Activated CD4-positive, alpha-beta T cell treated with anti-CD3 and anti-CD28 coated beads, Interleukin-2, amount 50 U/mL, for 1 hour (primary cell): ENCODE measurements at regions not wholly inside any gene's neighbourhood (a gene's known extent, or its start where the extent isn't known, plus 50 kb on each side); places are given as distances from the start of the nearest gene placed in this dataset.

Experiments
- DNase-seq: peaks from one replicate; pipeline ENCODE4 v3.0.0-alpha.2; 2020

DNA sequence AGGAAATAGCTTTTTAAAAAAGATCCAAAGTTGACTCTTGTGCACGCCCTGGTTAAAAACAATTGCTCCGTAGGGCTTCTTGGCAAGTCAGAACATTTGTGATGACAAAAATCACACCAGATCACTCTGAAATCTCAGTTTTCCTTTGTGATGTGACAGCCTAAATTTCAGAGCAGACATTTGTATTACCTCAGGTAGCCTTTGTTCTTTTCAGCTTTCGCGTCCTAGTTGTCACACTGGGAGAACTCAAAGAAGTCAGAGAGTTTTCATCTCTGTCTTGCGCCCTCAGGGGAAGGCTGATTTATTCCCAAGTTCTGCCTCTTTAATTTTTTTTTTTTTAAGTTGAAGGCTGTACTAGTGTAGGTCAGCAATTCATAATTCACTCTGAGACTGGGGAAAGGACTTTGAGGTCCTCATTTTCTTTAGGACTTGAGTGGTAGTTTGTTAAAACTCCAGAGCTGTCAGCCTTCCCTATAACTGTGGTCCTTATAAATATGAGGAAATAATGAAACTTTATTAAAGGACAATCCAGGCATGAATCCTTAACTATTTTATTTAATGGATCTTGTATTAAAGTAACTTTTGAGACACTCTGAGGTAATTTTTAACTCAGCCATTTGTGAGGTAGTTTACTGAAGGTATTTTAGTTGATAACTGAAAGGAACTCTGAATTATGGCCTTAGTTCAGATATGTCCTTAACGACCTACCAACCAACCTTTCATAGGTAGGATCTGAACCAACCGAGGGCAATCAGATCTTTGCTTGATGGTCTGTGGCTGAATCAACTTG is 525.1 kb upstream of the FAM98A start:
- DNase-seq, result no peak

DNA sequence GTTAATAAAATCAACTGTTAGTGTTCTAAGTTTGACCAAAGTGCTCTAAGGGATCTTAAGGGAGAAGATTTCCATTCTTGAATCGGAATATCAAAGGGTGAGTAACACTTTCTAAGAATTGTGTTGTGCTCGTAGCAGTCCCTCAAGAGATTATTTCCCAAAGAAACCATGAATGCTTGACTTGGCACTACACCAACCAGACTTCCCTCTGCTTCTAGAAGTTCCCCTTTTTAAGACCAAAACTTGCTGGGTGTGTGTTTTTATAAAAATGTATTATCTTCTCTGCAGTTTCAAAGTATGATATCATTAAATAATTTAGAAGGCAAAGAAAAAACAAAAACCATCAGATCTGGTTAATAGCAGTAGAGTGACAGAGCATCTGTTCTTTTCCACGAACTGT is 522.0 kb upstream of the FAM98A start:
- no peak for DNase-seq

DNA sequence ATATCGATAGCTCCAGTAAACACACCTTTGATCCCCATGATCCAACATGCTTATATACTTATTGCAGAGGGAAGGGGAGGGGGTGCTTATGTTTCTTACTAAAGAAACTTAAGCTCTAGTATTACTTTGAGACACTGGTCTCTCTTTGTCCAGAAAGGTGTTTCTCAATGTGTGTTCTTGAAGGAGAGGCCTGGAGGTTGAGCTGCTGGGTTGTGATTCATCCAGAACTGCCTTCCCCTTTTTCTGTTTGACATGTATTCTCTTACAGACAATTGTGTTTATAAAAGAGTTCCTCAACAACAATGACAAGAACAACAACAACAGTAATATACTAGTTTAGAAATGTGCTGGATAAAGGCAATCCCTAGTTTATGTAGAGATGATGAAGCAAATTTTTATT is 516.0 kb upstream of the FAM98A start:
- DNase-seq, result no peak

DNA sequence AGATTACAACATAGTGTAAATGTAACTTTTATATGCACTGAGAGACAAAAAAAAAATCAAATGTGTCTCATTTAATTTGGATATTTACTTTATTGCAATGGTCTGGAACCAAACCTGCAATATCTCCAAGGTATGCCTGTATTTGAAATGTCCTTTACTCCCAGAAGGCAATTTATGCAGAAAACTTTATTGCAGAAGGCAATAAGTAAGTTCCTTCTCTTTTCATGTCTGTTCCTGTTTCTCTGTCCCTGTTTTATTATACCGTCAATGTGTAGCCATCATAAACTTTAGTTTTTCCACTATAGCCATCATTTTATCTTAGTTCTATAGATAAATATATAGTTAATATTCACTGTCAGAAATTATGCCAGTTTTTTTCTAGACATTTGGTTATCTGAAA is 513.1 kb upstream of the FAM98A start:
- no peak for DNase-seq

DNA sequence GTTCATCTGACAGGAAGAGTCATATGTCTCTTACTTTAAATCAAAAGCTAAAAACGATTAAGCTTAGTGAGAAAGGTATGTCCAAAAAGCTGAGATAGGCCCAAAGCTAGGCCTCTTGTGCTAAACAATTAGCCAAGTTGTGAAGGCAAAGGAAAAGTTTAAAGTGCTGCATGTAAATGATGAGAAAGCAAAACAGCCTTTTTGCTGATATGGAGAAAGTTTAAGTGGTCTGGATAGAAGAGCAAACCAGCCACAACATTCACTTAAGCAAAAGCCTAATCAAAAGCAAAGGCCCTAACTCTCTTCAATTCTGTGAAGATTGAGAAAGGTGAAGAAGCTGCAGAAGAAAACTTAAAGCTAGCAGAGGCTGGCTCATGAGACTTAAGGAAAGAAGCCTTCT is 511.3 kb upstream of the FAM98A start:
- no peak for DNase-seq

DNA sequence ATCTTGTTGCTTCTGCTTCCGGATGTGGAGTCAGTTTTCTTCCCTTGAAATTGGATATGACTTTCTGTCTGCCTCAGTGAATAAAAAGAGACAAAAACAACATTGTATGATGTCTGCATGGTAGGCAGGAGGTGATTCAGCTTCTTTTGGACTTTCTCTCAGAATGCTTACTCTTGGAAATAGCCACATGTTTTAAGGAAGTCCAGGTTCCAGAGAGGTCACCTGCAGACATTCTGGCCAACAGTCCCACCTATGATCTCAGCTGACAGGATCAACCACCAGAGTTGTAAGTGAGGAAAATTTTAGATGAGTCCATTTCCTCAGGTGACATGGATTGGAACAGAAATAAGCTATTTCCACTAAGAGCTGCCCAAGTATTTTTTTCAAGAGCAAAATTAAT is 508.7 kb upstream of the FAM98A start:
- DNase-seq, result no peak

DNA sequence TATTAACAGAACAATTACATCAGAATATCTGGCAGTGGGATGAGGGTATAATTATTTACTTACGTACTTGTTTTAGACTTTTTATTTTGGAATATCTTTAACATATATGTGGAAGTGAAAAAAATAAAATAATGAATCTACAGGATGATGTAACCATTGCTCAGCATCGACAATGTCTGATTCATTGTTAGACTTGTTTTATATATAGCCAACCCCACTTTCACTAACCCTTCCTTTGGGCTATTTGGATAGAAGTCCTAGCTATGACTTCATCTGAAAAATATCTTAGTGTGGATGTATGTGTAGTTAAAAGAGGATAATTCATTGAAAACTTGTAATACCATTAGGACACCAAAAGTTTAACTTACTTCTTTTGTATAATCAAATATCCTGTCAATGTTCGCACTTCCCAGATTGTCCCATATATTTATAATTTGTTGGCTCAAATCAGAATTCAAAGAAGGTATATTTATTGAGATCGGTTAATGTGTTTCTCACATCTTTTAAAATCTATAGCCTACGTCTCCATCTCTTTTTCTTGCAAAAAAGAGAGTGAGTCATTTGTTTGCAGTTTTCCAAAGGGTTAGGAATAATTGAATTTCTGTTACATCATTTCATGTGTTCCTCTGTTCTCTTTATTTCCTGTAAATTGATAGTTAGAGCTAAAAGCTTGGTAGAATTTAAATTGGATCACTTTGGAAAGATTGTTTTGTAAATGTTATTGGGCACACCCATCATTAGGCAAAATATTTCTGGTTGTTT is 506.1 kb upstream of the FAM98A start:
- DNase-seq, result no peak

DNA sequence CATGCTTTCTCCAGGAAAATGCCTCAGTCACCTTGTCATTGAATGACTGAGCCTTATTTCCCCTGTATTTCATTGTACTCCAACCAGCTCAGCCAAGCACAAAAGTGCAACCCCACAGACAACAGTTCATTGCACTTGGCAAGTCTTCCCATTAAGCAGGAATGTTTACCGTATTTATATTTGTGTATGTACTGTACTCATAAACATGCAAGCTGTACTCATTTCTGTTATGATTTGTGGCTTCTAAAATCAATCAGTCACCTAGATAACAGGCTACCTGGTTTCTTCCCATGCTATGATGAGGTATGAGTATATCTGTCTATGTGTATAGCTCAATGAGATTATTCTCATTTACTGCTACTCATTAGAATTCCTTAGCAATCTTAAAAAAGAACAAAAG is 505.5 kb upstream of the FAM98A start:
- no peak for DNase-seq

DNA sequence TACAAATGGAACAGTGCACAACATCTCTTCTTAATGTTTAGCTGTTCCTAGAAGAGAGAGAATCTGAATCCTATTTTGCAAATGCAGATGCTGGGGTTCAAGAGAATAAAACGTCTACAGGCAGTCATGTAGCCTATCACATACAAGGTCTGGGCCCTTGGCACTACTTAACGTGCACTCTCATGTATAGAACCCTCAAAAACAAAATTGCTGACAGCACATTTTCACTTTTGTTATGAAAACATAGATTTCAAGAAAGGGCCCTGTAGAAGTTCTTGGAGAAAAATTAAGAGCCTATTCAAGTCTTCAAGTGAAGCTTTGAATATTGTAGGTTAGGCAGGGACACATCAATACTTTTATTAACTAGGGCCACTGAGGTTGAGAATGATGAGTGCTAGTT is 504.3 kb upstream of the FAM98A start:
- no peak for DNase-seq

DNA sequence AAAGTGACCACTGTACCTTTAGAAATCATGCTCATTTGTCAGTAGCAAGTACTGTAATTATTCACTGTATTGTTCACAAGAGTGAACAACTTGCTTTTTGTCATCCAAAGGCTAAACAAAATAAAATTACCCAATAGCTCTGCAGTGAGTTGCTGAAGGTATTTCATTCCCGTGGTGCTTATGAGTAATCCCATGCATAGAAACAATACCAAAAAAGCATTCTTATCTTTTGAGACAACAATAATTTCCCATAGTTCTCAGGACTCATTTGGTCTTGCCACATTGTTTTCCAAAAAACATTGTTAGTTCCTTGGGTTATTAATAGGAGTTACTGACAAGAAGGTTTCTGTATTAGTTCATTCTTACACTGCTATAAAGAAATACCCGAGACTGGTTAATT is 503.2 kb upstream of the FAM98A start:
- no peak for DNase-seq

DNA sequence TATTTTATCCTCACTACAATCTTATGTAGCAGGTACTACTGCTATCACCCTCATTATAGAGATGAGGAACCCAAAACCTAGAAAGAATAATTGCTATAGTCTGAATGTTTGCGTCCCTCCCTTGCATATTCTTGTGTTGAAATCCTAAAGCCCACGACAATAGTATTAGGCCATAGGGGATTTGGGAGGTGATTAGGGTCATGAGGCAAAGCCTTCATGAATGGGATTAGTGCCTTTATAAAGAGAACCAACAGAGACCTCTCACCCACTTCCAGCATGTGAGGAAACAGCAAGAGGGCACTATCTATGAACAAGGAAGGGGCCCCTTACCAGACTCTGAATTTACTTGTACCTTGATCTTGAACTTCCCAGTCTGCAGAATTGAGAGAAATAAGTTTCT is 500.3 kb upstream of the FAM98A start:
- no peak for DNase-seq

DNA sequence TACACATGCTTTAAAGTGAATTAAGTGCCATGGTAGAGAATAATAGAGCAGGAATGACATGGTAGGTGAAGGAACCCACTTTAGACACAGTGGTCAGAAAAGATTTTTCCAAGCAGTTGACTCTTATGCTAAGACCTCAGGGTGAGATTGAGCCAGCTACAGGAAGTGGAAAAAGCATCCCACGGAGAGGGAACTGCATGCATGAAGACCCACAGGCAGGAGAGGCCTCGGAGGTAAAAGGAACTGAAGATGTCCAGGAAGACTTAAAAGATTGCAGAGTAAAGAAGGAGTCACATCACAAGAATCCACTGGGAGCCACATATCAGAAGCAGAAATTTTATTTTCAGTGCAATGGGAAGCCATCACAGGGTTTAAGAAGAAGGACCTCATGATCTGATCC is 499.2 kb upstream of the FAM98A start:
- no peak for DNase-seq

DNA sequence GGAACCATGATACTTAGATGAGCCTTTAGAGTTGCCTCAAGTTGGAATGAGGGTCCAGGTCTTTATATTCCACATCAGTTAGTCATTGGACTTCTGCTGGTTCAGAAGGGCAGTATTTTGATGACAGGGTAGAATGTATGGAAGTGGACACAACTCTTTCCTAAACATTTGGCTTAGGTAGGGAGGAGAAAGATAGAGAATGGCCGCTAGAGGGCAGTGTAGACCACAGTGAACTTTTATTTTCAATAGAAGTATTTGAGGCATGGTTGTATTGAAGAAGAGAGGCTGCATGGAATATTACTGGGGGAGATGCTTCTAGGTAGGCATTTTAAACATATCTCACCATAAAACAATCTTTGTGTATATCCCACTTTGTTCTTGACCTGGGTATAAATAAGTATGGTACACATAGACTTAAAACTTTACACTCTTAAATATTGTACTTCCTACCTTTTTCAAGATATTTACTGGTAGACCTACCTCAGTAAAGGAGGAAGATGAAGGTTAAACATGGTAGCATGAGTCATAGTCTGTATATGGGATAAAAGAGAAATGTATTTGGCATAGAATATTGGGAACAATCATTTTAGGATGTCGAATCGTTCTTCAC is 497.6 kb upstream of the FAM98A start:
- DNase-seq, result peak; percentile 20

DNA sequence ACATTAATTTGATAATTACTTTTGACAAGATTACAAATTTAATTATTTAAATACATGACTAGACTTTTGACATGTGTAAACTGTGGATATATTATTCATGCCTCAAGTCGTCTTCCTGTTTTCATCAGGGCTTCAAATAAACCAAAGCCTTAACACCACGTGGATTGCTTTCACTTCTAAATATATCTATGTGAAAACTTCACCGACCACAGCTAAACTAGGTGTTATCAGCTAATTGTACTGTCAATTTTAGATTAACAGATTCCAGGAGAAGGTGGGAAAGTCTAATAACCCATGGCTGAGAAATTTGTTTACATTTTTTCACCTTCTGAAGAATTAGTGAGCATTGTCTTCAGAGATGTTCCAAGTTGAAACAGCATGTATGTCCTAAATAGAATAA is 494.7 kb upstream of the FAM98A start:
- no peak for DNase-seq

DNA sequence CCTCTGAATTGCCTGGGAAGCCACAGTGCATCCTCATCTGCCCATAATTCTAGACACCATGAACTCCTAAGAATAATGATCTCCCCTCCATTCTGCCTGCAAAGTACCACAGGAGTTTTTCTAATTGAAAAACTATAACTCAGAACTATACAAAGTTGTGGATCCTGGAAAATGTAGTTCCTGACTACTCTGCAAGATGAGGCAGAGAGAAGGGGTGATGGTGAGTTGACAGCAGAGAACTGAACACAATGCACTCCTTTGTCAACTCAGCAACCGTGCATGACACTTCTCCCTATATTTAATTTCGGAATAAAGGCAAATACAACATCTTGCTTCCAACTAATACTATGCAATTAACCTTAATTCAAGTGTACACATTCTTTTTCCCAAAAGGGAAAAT is 471.1 kb upstream of the FAM98A start:
- DNase-seq, result no peak

DNA sequence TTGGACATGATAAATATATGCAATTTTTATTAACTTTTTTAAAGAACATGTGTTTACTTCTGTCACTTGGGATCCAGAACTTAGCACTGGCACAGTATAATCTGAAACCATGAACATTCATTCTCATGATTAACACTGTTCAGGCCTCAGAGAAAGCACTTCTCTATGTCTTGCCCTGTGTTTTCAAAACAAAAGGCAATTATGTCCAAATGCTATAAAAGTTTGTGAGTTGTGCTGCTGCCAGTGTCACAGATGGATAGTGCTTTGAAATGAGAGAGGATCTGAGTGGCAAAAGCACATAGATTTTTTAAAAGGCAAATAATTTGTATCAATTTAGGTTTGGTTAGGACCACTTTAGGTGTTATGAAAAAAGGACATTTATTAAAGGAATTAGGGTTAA is 470.5 kb upstream of the FAM98A start:
- no peak for DNase-seq

DNA sequence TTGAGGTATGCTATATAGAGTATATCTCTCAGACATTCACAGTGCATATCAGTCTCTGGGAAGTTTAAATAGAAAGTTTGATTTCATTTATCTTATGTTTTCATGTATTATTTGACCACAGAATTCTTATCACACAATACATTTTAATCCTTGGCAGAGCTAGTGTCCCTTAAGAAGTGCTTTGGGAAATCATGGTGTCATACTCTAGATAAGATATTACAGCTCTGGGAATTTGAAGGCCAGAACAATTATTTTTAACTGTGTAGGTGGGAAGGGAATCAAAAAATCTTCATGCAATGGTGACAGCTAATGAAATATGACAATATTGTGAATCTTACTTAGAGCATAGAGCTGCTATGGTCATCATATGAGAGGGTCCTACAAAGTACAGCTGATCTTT is 451.3 kb upstream of the FAM98A start:
- no peak for DNase-seq

DNA sequence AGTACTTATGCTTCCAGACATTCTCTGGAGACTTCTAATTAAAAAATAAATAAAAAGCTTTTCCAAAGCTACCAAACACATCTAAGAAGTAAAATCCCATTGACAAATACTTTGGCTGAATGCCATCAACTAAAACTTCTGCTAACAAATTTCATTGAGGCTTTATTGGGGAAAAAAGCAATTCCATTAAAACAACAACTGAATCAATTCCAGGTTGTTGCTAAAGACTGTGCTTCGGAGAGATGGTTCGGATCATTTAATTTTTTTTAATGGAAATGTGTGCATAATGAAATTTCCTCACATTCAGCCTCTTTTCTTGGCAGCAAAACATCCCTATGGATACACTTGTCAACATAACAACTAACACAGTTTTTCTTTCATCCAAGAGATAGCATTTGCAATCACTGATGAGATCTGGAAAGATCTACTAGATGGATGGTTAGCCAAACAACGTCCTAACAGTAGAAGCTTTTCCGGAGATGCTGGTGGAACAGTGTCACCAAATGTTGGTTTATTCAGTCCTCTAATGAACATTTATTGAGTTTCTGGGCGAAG is 446.1 kb upstream of the FAM98A start:
- DNase-seq, result no peak

DNA sequence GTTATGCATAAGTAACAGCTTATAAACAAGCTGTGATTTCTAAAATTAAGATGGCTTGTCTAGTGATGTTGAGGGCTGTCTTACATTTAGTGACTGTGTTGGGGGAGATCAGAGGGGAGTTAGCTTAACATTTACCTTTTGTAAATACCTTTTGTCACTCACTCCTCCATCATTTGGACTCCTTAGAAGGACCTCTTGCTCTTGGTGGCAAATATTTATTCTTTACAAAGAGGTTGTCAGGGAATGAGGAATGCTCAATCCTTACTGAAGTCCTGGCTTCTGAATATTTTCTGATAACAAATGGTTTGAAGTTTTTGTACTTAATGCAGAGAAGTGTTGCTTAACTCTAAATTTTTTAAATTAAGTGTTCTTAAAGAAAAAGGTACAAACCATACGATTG is 438.8 kb upstream of the FAM98A start:
- no peak for DNase-seq

DNA sequence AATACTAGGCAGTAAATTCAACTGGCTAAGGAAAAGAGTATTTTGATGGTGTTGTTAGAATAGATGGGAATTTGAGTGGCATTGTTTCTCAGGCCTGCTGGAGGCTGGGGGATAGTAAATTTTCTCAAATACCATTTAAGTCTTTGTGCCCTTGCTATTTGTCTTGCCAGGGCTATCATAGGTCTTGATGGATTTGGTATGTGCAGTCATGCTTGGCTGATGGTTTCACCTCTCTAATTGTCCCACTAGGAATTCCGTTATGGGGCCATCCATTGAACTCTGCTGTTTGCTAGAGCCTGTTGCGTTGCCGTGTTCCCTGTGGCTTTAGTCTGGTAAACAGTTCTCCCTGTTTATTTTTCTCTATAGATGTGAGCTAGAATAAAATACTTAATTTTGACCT is 438.1 kb upstream of the FAM98A start:
- DNase-seq, result no peak

DNA sequence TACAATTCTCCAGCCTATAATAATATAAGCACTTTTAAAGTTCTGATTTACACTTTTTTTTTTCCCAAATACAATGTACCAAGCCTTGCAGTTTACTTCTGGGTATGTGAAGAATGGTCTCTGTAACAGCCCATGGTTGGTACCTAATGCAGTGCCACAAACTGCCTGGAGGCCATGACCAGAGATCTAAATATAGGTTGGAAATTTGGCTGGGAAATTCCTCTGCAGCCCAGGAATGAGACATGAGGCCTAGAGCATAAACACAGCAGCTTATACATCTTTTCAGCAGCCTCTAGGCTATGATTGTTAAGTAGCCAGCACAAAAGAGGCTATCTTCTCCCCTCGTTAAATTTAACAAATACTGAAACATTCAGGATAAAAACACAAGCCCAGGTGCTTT is 432.0 kb upstream of the FAM98A start:
- DNase-seq, result no peak

DNA sequence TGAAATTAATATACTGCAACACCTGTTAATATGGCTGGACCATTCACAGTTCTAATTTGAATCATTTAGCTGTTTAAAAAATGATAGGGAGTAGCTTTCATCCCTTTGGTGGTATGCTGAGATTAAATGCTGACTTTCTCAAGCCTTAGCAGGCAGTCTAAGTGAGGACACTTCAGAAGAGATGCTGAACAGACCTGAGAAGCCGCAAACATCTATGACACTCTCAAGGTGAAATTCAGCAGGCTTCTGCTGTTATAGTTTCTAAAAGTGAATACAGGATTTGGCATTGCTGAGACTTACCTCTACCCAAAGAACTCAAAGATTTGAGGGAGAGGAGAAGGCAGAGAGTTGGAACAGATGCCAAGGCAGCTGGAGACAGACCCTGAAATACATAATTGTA is 431.2 kb upstream of the FAM98A start:
- DNase-seq, result no peak

DNA sequence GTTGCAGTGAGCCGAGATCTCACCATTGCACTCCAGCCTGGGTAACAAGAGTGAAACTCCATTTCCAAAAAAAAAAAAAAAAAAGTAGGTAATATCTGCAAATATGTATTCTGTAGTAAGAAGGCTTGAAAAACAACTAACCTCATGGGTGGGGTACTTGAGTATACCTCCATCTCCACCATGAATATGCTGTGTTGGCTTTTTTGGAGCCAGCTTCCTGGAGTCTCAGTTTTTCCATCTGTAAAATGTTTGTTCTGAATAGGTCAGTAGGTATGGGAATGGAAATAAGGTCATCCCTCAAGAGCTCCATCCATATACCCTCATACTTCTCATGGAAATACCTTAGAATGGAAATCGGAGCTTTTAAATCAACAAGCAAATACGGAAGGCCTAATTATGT is 430.0 kb upstream of the FAM98A start:
- DNase-seq, result no peak

DNA sequence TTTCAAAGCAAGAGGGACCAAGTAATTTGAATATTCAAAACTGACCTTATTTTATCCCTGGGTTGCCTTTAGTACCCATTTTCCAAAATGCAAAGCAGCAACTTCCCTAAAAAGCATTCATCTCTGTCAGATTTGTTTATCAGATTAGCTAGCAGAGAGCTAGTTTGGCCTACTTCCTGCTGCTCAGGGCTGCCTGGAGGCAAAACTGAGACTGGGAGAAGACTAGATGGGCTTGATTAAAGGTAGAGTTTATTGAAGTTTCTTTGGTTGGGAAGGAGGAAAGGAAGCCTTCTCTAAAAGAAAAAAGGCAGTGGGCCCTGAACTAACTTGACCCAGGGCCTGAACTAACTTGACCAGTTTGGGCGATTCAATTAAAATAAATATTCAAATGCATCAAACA is 426.1 kb upstream of the FAM98A start:
- no peak for DNase-seq
